HepG2 (cell line): ENCODE measurements at regions not wholly inside any gene's neighbourhood (a gene's known extent, or its start where the extent isn't known, plus 50 kb on each side); places are given as distances from the start of the nearest gene placed in this dataset.

Experiments
- TF ChIP-seq, protein P1 (sequence below): IDR thresholded peaks from 2 replicates; pipeline ENCODE4 v1.6.1; 2016; ENCODE audit warnings: missing compliant biosample characterization, missing genetic modification reagents, borderline replicate concordance
- TF ChIP-seq, protein P2 (sequence below): sonication (generic); formaldehyde crosslinking; IDR thresholded peaks from 2 replicates; pipeline ENCODE4 v1.4.0; 2020; ENCODE audit warnings: missing genetic modification reagents

DNA sequence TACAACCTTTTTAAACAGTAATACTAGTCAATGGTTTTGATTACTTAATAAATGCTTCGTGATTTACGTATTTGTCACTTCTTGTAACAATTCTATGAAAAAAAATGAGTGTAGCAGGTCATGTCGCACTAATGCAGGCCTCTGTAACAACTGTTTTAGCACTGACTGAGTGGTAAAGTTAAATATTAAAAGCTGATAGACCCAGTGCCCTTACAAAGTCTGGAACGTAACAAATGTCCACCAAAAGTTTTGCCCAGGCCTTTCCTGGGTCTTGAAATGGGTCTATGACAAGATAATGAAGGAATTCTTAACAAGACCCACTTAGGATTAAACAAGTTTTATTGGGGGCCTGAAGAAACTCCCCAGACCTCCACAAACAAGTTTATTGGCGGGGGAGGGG is 304.6 kb upstream of the DEPDC1 start:
- TF ChIP-seq, protein P1, sequence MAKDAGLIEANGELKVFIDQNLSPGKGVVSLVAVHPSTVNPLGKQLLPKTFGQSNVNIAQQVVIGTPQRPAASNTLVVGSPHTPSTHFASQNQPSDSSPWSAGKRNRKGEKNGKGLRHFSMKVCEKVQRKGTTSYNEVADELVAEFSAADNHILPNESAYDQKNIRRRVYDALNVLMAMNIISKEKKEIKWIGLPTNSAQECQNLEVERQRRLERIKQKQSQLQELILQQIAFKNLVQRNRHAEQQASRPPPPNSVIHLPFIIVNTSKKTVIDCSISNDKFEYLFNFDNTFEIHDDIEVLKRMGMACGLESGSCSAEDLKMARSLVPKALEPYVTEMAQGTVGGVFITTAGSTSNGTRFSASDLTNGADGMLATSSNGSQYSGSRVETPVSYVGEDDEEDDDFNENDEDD = no peak
- TF ChIP-seq, protein P2, sequence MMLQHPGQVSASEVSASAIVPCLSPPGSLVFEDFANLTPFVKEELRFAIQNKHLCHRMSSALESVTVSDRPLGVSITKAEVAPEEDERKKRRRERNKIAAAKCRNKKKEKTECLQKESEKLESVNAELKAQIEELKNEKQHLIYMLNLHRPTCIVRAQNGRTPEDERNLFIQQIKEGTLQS = no peak
